Effector CD4-positive, alpha-beta T cell (primary cell): ENCODE measurements at regions not wholly inside any gene's neighbourhood (a gene's known extent, or its start where the extent isn't known, plus 50 kb on each side); places are given as distances from the start of the nearest gene placed in this dataset.

ENCODE experiments used
- DNase-seq: peaks from one replicate; pipeline ENCODE4 v3.0.0-alpha.2; 2020

GRCh38 chr20:41939659-41940058 is 321.5 kb upstream of the CHD6 start:
- DNase-seq, result no peak

- no peak for DNase-seq
Observed at GRCh38 chr20:41938353-41938752, 320.2 kb upstream of the CHD6 start.

- DNase-seq, result no peak
Observed at GRCh38 chr20:41935259-41935791, 317.1 kb upstream of the CHD6 start.

- DNase-seq, result no peak
Observed at GRCh38 chr20:41932431-41932830, 314.3 kb upstream of the CHD6 start.

GRCh38 chr20:41927655-41928054 is 309.5 kb upstream of the CHD6 start:
- no peak for DNase-seq

- no peak for DNase-seq
Observed at GRCh38 chr20:41927189-41927588, 309.0 kb upstream of the CHD6 start.

GRCh38 chr20:41925476-41925875 is 307.3 kb upstream of the CHD6 start:
- DNase-seq, result no peak

- DNase-seq, result no peak
Observed at GRCh38 chr20:41923624-41924023, 305.4 kb upstream of the CHD6 start.

- no peak for DNase-seq
Observed at GRCh38 chr20:41913146-41913545, 295.0 kb upstream of the CHD6 start.

GRCh38 chr20:41910558-41910957 is 292.4 kb upstream of the CHD6 start:
- no peak for DNase-seq

GRCh38 chr20:41905199-41905598 is 287.0 kb upstream of the CHD6 start:
- DNase-seq, result no peak

- no peak for DNase-seq
Observed at GRCh38 chr20:41903586-41903985, 285.4 kb upstream of the CHD6 start.

- DNase-seq, result no peak
Observed at GRCh38 chr20:41902346-41902745, 284.2 kb upstream of the CHD6 start.

- DNase-seq, result no peak
Observed at GRCh38 chr20:41900201-41900691, 282.1 kb upstream of the CHD6 start.

- DNase-seq, result no peak
Observed at GRCh38 chr20:41897708-41898107, 279.5 kb upstream of the CHD6 start.

GRCh38 chr20:41895241-41896032 is 277.3 kb upstream of the CHD6 start:
- no peak for DNase-seq

- DNase-seq, result no peak
Observed at GRCh38 chr20:41894255-41894963, 276.2 kb upstream of the CHD6 start.

- DNase-seq, result no peak
Observed at GRCh38 chr20:41892031-41892430, 273.9 kb upstream of the CHD6 start.

GRCh38 chr20:41889844-41890224 is 271.7 kb upstream of the CHD6 start:
- DNase-seq, result no peak

- DNase-seq, result no peak
Observed at GRCh38 chr20:41889126-41889843, 271.1 kb upstream of the CHD6 start.

GRCh38 chr20:41888434-41888833 is 270.3 kb upstream of the CHD6 start:
- DNase-seq, result no peak

- DNase-seq, result no peak
Observed at GRCh38 chr20:41887500-41887899, 269.3 kb upstream of the CHD6 start.

- DNase-seq, result no peak
Observed at GRCh38 chr20:41881466-41882046, 263.4 kb upstream of the CHD6 start.
